ENCODE measurements at regions not wholly inside any gene's neighbourhood (a gene's known extent, or its start where the extent isn't known, plus 50 kb on each side); places are given as distances from the start of the nearest gene placed in this dataset.

DNA sequence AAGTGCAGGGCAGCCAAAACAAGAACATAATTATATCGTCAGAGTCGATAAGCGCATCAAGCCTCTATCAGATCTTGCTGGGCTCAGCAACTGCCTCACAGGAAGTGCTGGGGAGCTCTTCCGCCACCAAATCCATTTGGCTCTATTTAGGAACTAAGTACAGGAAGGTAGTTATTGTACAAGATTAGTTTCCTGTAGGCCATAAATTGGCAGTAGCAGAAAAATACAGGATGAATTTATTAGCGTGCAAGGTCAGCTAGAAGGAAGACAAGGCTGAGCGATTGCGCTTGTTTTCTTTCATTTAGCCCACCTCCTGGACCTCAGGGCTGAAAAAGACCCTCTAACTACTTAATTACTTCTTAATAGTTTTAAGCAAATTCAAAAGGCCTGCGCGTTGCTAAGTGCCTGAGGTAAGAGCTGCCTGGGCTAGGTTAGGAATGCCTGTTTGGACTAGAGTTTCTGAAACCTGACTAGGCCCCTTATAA is 118.5 kb downstream of the IRS2 start:
- TF ChIP-seq, protein P1, sequence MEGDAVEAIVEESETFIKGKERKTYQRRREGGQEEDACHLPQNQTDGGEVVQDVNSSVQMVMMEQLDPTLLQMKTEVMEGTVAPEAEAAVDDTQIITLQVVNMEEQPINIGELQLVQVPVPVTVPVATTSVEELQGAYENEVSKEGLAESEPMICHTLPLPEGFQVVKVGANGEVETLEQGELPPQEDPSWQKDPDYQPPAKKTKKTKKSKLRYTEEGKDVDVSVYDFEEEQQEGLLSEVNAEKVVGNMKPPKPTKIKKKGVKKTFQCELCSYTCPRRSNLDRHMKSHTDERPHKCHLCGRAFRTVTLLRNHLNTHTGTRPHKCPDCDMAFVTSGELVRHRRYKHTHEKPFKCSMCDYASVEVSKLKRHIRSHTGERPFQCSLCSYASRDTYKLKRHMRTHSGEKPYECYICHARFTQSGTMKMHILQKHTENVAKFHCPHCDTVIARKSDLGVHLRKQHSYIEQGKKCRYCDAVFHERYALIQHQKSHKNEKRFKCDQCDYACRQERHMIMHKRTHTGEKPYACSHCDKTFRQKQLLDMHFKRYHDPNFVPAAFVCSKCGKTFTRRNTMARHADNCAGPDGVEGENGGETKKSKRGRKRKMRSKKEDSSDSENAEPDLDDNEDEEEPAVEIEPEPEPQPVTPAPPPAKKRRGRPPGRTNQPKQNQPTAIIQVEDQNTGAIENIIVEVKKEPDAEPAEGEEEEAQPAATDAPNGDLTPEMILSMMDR (IDR thresholded peaks at IDR 0.05 in 2 of 3, conservative IDR thresholded peaks at IDR 0.05 in 1 of 3; ENCODE audit: borderline replicate concordance in 1 of 3, insufficient read depth in 1 of 3, low read depth in 2 of 3, low read length in 2 of 3), result no peak
- no peak for TF ChIP-seq FOSL1 (IDR thresholded peaks at IDR 0.05; ENCODE audit: low read depth)
- no peak for TF ChIP-seq ZFX (IDR thresholded peaks at IDR 0.05)
- TF ChIP-seq EZH2 (IDR thresholded peaks at IDR 0.05), result no peak
- TF ChIP-seq POLR2A (IDR thresholded peaks at IDR 0.05; ENCODE audit: borderline replicate concordance, extremely low read depth, insufficient read depth, insufficient read length), result no peak
- no peak for TF ChIP-seq CEBPB (IDR thresholded peaks at IDR 0.05; ENCODE audit: low read depth)

All from HCT116 (cell line).